ENCODE measurements at regions not wholly inside any gene's neighbourhood (a gene's known extent, or its start where the extent isn't known, plus 50 kb on each side); places are given as distances from the start of the nearest gene placed in this dataset.

DNA sequence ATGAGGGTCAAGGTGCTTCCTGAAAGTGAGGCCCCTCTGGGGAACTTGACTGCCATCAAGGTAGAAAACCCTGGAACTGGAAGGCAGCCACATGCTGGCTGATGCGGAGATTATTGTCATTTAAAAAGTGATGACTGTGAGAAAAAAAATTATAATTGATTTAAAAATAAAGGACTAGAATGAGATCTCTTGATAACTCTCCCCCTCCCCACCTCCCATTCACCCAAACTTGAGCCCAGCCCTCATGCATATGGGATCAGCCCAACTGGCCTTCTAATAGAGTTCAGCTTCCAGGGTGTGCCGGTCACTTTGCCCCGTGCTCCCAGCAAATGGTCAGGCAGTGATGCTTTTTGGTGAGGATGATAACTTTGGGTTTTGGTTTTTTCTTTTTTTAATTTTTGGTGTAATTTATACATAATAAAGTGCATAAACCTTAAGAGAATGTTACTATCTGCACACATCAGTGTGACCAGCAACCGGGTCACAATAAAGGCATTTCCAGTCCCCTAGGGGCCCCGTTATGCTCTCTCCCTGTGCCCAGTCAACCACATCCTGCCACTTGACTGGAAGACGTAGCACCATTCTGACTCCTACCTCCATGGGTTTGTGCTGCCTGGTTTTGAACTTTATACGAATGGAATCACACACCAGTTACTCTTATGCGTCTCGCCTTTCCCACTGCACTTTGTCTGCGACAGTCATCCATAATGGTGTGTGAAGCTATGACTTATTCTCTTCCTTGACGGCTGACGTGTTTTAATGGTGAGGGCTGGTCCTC, 187.9 kb downstream of the USP12 start:
- no peak overlapping the region for H3K4me3 ChIP-seq (ENCODE audit: low read length)
- TF ChIP-seq, protein P1, sequence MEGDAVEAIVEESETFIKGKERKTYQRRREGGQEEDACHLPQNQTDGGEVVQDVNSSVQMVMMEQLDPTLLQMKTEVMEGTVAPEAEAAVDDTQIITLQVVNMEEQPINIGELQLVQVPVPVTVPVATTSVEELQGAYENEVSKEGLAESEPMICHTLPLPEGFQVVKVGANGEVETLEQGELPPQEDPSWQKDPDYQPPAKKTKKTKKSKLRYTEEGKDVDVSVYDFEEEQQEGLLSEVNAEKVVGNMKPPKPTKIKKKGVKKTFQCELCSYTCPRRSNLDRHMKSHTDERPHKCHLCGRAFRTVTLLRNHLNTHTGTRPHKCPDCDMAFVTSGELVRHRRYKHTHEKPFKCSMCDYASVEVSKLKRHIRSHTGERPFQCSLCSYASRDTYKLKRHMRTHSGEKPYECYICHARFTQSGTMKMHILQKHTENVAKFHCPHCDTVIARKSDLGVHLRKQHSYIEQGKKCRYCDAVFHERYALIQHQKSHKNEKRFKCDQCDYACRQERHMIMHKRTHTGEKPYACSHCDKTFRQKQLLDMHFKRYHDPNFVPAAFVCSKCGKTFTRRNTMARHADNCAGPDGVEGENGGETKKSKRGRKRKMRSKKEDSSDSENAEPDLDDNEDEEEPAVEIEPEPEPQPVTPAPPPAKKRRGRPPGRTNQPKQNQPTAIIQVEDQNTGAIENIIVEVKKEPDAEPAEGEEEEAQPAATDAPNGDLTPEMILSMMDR (conservative IDR thresholded peaks at IDR 0.05; ENCODE audit: low read depth, low read length): no peak
- DNase-seq (ENCODE audit: low read depth): no peak

GRCh38 chr13:26980099-26981031, 191.2 kb downstream of the USP12 start:
- H3K4me3 ChIP-seq (ENCODE audit: low read length): no peak overlapping the region
- no peak for DNase-seq (ENCODE audit: low read depth)
- TF ChIP-seq, protein P1 (conservative IDR thresholded peaks at IDR 0.05; ENCODE audit: low read depth, low read length): no peak

DNA sequence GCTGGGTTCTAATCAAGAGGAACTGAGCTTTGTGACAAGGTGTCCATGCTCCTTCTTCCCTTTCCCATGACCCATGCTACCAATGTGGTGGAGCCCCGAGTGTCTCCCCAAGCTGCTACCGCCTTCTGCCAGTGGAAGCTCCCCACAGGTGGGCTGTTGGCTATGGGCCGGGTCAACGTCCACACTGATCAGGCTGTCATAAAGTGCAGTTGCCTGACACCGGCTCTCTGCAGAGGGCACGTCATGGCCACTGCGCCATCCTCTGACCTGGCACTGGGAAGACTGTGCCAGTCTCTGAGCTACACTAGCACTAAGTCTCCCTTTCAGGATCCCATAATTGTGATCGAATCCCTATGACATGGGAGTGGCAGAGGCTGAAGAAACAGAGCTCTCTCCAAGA, 192.3 kb downstream of the USP12 start:
- H3K4me3 ChIP-seq (ENCODE audit: low read length): no peak overlapping the region
- TF ChIP-seq, protein P1 (conservative IDR thresholded peaks at IDR 0.05; ENCODE audit: low read depth, low read length): no peak
- no peak for DNase-seq (ENCODE audit: low read depth)

- DNase-seq (ENCODE audit: low read depth): no peak
- no peak overlapping the region for H3K4me3 ChIP-seq (ENCODE audit: low read length)
- TF ChIP-seq, protein P1 (conservative IDR thresholded peaks at IDR 0.05; ENCODE audit: low read depth, low read length): no peak
These were observed 193.3 kb downstream of the USP12 start for GRCh38 chr13:26978081-26978860.

DNA sequence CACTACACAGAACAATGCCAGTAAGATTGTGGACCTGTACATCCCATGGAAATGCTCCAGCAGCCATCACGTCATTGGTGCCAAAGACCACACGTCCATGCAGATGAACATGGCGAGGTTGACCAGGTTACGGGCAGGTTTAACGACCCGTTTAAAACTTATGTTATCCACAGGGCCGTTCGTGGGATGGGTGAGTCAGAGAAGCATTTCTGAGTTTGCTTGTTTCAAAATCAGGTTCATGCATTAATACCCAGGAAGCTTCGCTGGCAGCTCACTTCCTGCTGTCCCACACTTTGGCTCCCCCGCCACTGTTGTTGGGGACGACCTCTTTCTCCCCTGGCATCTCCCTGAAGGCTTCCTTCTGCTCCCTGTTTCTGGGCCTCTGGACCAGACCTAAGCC, 194.1 kb downstream of the USP12 start:
- no peak overlapping the region for H3K4me3 ChIP-seq (ENCODE audit: low read length)
- DNase-seq (ENCODE audit: low read depth): peak; percentile 19
- TF ChIP-seq, protein P1 (conservative IDR thresholded peaks at IDR 0.05; ENCODE audit: low read depth, low read length): no peak

DNA sequence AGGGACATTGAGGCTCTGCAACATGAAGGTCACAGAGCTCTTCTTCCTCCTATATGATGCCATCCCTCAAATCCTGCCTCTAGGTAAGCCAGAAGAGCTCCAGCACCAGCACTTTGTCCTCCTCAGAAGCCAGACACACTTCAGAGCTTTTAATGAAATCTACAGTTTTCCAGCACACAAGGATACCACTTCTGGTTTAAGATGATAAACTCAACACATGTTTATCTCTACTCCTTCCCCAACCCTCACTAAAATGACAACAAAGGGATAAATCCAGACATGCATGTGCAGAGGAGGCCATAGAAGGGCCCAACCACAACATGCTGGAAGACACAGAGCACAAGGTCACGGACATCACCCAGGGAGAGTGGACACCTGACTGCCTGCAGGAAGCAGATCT, 195.3 kb downstream of the USP12 start:
- no peak for DNase-seq (ENCODE audit: low read depth)
- no peak overlapping the region for H3K4me3 ChIP-seq (ENCODE audit: low read length)
- TF ChIP-seq, protein P1 (conservative IDR thresholded peaks at IDR 0.05; ENCODE audit: low read depth, low read length): no peak

All from retinal pigment epithelial cell (primary cell).